ENCODE measurements at regions not wholly inside any gene's neighbourhood (a gene's known extent, or its start where the extent isn't known, plus 50 kb on each side); places are given as distances from the start of the nearest gene placed in this dataset.
"Not testable (repeated sequence)": the region's sequence is repeated elsewhere in the genome, so short reads cannot be mapped to it uniquely, and the experiment has no call there.

DNA sequence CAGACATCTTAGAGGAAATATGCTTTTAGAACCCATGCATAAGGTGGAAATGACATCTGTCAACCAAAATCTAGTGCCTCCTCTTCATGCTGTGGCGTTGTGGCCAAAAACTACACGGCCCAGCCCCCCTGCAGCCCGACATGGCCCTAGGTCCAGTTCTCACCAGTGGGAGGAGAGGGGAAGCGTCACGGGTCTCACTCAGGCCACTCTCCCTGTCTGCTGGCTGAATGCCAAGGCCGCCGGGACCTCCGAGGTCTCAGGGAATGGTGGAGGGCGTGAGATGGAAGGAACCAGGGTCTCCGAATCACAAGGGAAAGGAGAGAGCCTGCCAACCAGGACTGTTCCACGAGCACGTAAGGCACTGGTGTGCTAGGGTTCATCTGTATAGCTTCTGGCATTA, 361.0 kb downstream of the ANAPC1 start:
- H2AK5ac ChIP-seq (ENCODE audit: insufficient read length, low read length), result no peak overlapping the region
- H3K79me1 ChIP-seq (ENCODE audit: insufficient read depth, low read depth, low read length, poor library complexity, severe bottlenecking), result no peaks in the 10 kb centered on the region
- Mint-ChIP-seq H3K27ac (no peak overlapping the region), H3K27me3 (ENCODE audit: low read depth) (peaks cover 10% of the 10 kb centered on the region), H3K36me3 (ENCODE audit: insufficient read depth in 1 of 3, low read depth in 3 of 3) (no peaks in the 10 kb centered on the region), H3K4me1 (peaks cover 11 to 14% of the 10 kb centered on the region in 2 experiments; a peak in 3 of 4 replicates), H3K4me3 (no peak overlapping the region), H3K9me3 (no peaks in the 10 kb centered on the region; a peak in 1 of 5 replicates)
- no peaks in the 10 kb centered on the region for H3K79me2 ChIP-seq (ENCODE audit: insufficient read depth, low read length)
- no peak for DNase-seq
- no CpG with 5 or more reads among the region's 12 CpGs for WGBS (ENCODE audit: extremely low coverage, insufficient read length, low lambda C conversion rate)
- H2BK120ac ChIP-seq (ENCODE audit: low read depth, low read length, poor library complexity, severe bottlenecking), result no peak overlapping the region
- no peak overlapping the region for H2AFZ ChIP-seq (ENCODE audit: low read length)
- H3K23me2 ChIP-seq (ENCODE audit: insufficient read length, low read depth, low read length, poor library complexity, severe bottlenecking), result no peaks in the 10 kb centered on the region
- H4K20me1 ChIP-seq (ENCODE audit: control insufficient read depth, insufficient read depth, insufficient read length), result no peaks in the 10 kb centered on the region
- H3K27me3 ChIP-seq (ENCODE audit: insufficient read depth, low read length), result no peaks in the 10 kb centered on the region
- no peak overlapping the region for H3T11ph ChIP-seq (ENCODE audit: low read length)
- no peak overlapping the region for H4K5ac ChIP-seq (ENCODE audit: insufficient read length, low read depth, low read length)
- H2BK15ac ChIP-seq (ENCODE audit: low read depth, low read length), result no peak overlapping the region
- TF ChIP-seq CTCF (conservative IDR thresholded peaks at IDR 0.05), result no peak
- no peak overlapping the region for H3K9ac ChIP-seq (ENCODE audit: extremely low read depth, insufficient read length, low read length)
- H3K4me2 ChIP-seq (ENCODE audit: insufficient read depth, insufficient read length, low read length), result no peak overlapping the region
- H3K27ac ChIP-seq (ENCODE audit: insufficient read length, low read depth, low read length), result no peak overlapping the region
- no peak overlapping the region for H4K8ac ChIP-seq (replicated peaks; ENCODE audit: insufficient read length, low read depth, low read length)
- H3K23ac ChIP-seq (ENCODE audit: insufficient read length, low read depth, low read length), result no peak overlapping the region
- H3K9me3 ChIP-seq (ENCODE audit: control insufficient read depth, low read depth, low read length), result no peaks in the 10 kb centered on the region
- no peak overlapping the region for H3K18ac ChIP-seq (ENCODE audit: insufficient read length, low read depth, low read length)
- no peak overlapping the region for H3K56ac ChIP-seq (ENCODE audit: insufficient read length, low read depth, low read length)
- H3K4me1 ChIP-seq (ENCODE audit: insufficient read depth, low read length), result no peaks in the 10 kb centered on the region
- no peak overlapping the region for H2BK20ac ChIP-seq (ENCODE audit: low read depth, low read length, poor library complexity, severe bottlenecking)
- no peak overlapping the region for H4K91ac ChIP-seq (ENCODE audit: insufficient read length, low read depth, low read length)
- H2BK5ac ChIP-seq (ENCODE audit: insufficient read length, low read length), result no peak overlapping the region
- H3K14ac ChIP-seq (ENCODE audit: insufficient read depth, low read length), result no peak overlapping the region
- no peak overlapping the region for H2BK12ac ChIP-seq (ENCODE audit: insufficient read length, low read depth, low read length)
- no peak overlapping the region for H3K4ac ChIP-seq (ENCODE audit: low read depth, low read length)

DNA sequence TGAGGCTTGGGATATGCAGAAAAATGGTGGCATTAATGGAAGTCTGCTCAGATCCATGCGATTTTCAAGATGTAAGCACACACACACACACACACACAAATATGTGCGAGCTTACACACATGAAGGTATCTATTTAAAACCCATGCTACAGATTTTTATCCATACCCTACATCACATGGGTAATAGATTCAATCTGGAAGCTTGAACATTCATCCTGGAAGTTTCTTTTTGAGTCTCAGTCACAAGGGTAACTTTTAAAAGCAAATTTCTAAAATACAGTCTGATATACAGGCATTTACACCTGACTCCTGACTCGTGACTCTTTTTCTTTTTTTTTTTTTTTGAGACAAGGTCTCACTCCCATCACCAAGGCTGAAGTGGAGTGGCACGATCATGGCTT, 359.0 kb downstream of the ANAPC1 start:
- H3K23me2 ChIP-seq (ENCODE audit: insufficient read length, low read depth, low read length, poor library complexity, severe bottlenecking); H3K79me2 ChIP-seq (ENCODE audit: insufficient read depth, low read length); H3K9me3 ChIP-seq (ENCODE audit: control insufficient read depth, low read depth, low read length); H3K4me2 ChIP-seq (ENCODE audit: insufficient read depth, insufficient read length, low read length); H3K4ac ChIP-seq (ENCODE audit: low read depth, low read length); H3K14ac ChIP-seq (ENCODE audit: insufficient read depth, low read length); H3K27ac Mint-ChIP-seq; H3K79me1 ChIP-seq (ENCODE audit: insufficient read depth, low read depth, low read length, poor library complexity, severe bottlenecking); H2BK120ac ChIP-seq (ENCODE audit: low read depth, low read length, poor library complexity, severe bottlenecking); H2AK5ac ChIP-seq (ENCODE audit: insufficient read length, low read length); H3K27ac ChIP-seq (ENCODE audit: insufficient read length, low read depth, low read length); H2BK5ac ChIP-seq (ENCODE audit: insufficient read length, low read length); H3K23ac ChIP-seq (ENCODE audit: insufficient read length, low read depth, low read length); H3K27me3 ChIP-seq (ENCODE audit: insufficient read depth, low read length); H3K56ac ChIP-seq (ENCODE audit: insufficient read length, low read depth, low read length); H4K91ac ChIP-seq (ENCODE audit: insufficient read length, low read depth, low read length); H4K5ac ChIP-seq (ENCODE audit: insufficient read length, low read depth, low read length); H2BK12ac ChIP-seq (ENCODE audit: insufficient read length, low read depth, low read length); H2BK20ac ChIP-seq (ENCODE audit: low read depth, low read length, poor library complexity, severe bottlenecking); H3K36me3 Mint-ChIP-seq (ENCODE audit: insufficient read depth in 1 of 3, low read depth in 3 of 3); H4K20me1 ChIP-seq (ENCODE audit: control insufficient read depth, insufficient read depth, insufficient read length); H3K9me3 Mint-ChIP-seq; H3K9ac ChIP-seq (ENCODE audit: extremely low read depth, insufficient read length, low read length); H3T11ph ChIP-seq (ENCODE audit: low read length); H2BK15ac ChIP-seq (ENCODE audit: low read depth, low read length); H3K27me3 Mint-ChIP-seq (ENCODE audit: low read depth); H3K4me3 Mint-ChIP-seq; H3K18ac ChIP-seq (ENCODE audit: insufficient read length, low read depth, low read length); H2AFZ ChIP-seq (ENCODE audit: low read length); H4K8ac ChIP-seq (replicated peaks; ENCODE audit: insufficient read length, low read depth, low read length); H3K4me1 ChIP-seq (ENCODE audit: insufficient read depth, low read length); DNase-seq: not testable (repeated sequence)
- H3K4me1 Mint-ChIP-seq, result peaks cover 15 to 16% of the 10 kb centered on the region in 2 experiments
- no CpG with 5 or more reads among the region's 4 CpGs for WGBS (ENCODE audit: extremely low coverage, insufficient read length, low lambda C conversion rate)

Measured in H9 (cell line).